Thyroid gland (tissue), 4 donors: ENCODE measurements at regions not wholly inside any gene's neighbourhood (a gene's known extent, or its start where the extent isn't known, plus 50 kb on each side); places are given as distances from the start of the nearest gene placed in this dataset.

Source experiments
- DNase-seq, 2 donors: peaks; one replicate each; pipeline ENCODE4 v3.0.0-alpha.2; 2019
- H3K27ac ChIP-seq, 3 donors: fragments of 200-600 bp; sonication (generic); 1 replicate in 2 of 3; 2 replicates in 1 of 3; pipeline ENCODE4 v1.5.1; 2016 to 2019; ENCODE audit warnings: mild to moderate bottlenecking in 1 of 3, moderate library complexity in 1 of 3
- H3K27me3 ChIP-seq: fragments of 200-600 bp; sonication (generic); one replicate; pipeline ENCODE4 v1.5.1; 2019
- H3K36me3 ChIP-seq, 2 donors: fragments of 200-600 bp; sonication (generic); one replicate each; pipeline ENCODE4 v1.5.1; 2016 to 2019
- H3K4me1 ChIP-seq, 2 donors: fragments of 200-600 bp; sonication (generic); one replicate each; pipeline ENCODE4 v1.5.1; 2017 to 2019
- H3K4me3 ChIP-seq, 3 donors: fragments of 200-600 bp; sonication (generic); replicated peaks in 1 of 3; 1 replicate in 2 of 3; 2 replicates in 1 of 3; pipeline ENCODE4 v1.5.1; 2016; ENCODE audit warnings: mild to moderate bottlenecking in 1 of 3
- H3K9me3 ChIP-seq: fragments of 200-600 bp; sonication (generic); one replicate; pipeline ENCODE4 v1.5.1; 2017
- CTCF ChIP-seq, 6 experiments: fragments of 200-600 bp in 3 of 6; fragments of 450-650 bp in 3 of 6; sonication (generic) in 3 of 6; IDR thresholded peaks; one replicate each; pipeline ENCODE4 v1.5.1; 2016 to 2019; ENCODE audit warnings: antibody characterized with exemption in 6 of 6, mild to moderate bottlenecking in 2 of 6, inconsistent platforms in 1 of 6, moderate library complexity in 1 of 6
- POLR2A ChIP-seq, 2 donors: fragments of 450-650 bp; IDR thresholded peaks; one replicate each; pipeline ENCODE4 v1.6.1; 2017; ENCODE audit warnings: antibody characterized with exemption in 2 of 2, mild to moderate bottlenecking in 2 of 2, moderate library complexity in 1 of 2
- WGBS, 2 donors: methylation state at CpG; one replicate each; pipeline ENCODE4 v1.1.5; 2017; 5-methylcytosine and 5-hydroxymethylcytosine counted together
- intact Hi-C: fragments of 100-400 bp; cut with DNase I; formaldehyde crosslinking; loops from one replicate; pipeline ENCODE4 v1.15.1; 2023

GRCh38 chr2:53051157-53051556, 716.4 kb upstream of the CHAC2 start:
- Histone ChIP-seq H3K9me3 (no peaks in the 10 kb centered on the region), H3K4me1 (no peaks in the 10 kb centered on the region), H3K27ac (no peak overlapping the region), H3K36me3 (no peaks in the 10 kb centered on the region), H3K27me3 (no peaks in the 10 kb centered on the region), H3K4me3 (no peak overlapping the region)
- intact Hi-C loops, result no loop called here
- no peak for TF ChIP-seq CTCF (IDR thresholded peaks at IDR 0.05)
- no peak for TF ChIP-seq POLR2A (IDR thresholded peaks at IDR 0.05)
- no peak for DNase-seq

DNA sequence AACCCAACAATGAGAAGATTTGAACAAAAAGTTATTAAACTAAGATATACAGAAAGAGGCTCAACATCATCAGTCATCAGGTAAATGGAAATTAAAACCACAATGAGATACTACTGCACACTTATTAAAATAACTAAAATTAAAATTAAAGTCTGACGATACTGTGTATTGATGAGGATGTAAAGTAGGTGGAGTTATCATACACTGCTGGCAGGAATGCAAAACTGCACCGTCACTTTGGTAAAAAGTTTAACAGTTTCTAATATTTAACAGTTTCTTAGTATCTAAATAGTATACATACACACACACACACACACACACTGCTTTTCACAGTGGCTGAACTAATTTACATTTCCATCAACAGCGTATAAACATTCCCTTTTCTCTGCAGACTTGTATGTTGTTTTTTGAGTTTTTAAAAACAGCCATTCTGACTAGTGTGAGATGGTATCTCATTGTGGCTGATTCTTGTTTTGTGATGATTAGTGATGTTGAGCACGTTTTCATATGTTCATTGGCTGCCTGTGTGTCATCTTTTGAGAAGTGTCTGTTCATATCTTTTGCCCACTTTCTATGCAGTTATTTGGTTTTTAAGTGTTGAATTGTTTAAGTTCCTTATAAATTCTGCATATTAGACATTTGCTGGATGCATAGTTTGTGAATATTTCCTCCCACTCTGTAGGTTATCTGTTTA, 726.9 kb upstream of the CHAC2 start:
- no peaks in the 10 kb centered on the region for H3K36me3 ChIP-seq
- H3K4me3 ChIP-seq, result no peak overlapping the region
- no peaks in the 10 kb centered on the region for H3K9me3 ChIP-seq
- TF ChIP-seq CTCF (IDR thresholded peaks at IDR 0.05) (no peak), POLR2A (IDR thresholded peaks at IDR 0.05) (no peak)
- no peaks in the 10 kb centered on the region for H3K27me3 ChIP-seq
- intact Hi-C loops, result no loop called here
- DNase-seq, result no peak
- no peaks in the 10 kb centered on the region for H3K4me1 ChIP-seq
- 74 to 77% methylated on average over 4 of the region's 4 CpGs for WGBS, 2 donors
- H3K27ac ChIP-seq, result no peak overlapping the region

DNA sequence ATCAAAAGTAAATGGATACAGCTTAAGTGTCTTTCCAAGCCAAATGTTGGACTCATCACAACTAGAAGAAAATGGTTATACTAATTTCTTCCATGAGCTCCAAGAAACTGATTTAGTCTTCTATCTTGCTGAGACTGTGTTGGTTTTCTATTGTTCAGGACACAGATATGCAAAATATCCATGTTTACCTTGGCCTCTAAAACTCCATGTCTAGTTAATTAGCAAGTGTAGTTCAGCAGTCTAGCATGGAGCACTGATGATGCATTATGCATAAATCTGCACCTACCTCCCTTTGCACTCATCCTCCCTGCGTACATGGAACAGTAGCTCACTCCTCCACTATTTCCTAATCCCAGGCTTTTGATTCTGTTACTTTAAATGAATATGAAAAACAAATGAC, 731.4 kb upstream of the CHAC2 start:
- Histone ChIP-seq H3K36me3 (no peaks in the 10 kb centered on the region), H3K27me3 (no peaks in the 10 kb centered on the region), H3K4me3 (no peak overlapping the region), H3K27ac (no peak overlapping the region), H3K4me1 (no peaks in the 10 kb centered on the region), H3K9me3 (no peaks in the 10 kb centered on the region)
- intact Hi-C loops, result no loop called here
- no peak for DNase-seq
- TF ChIP-seq CTCF (IDR thresholded peaks at IDR 0.05) (no peak), POLR2A (IDR thresholded peaks at IDR 0.05) (no peak)
- WGBS, 2 donors, result 83 to 85% methylated on average over 1 of the region's 1 CpG

- Histone ChIP-seq H3K4me3 (no peak overlapping the region), H3K27me3 (no peaks in the 10 kb centered on the region), H3K4me1 (no peaks in the 10 kb centered on the region), H3K9me3 (no peaks in the 10 kb centered on the region), H3K36me3 (no peaks in the 10 kb centered on the region), H3K27ac (no peak overlapping the region)
- TF ChIP-seq CTCF (IDR thresholded peaks at IDR 0.05) (no peak), POLR2A (IDR thresholded peaks at IDR 0.05) (no peak)
- intact Hi-C loops, result no loop called here
- 77 to 80% methylated on average over 1 of the region's 1 CpG for WGBS, 2 donors
- no peak for DNase-seq
Observed at GRCh38 chr2:53035153-53035552, 732.5 kb upstream of the CHAC2 start.

DNA sequence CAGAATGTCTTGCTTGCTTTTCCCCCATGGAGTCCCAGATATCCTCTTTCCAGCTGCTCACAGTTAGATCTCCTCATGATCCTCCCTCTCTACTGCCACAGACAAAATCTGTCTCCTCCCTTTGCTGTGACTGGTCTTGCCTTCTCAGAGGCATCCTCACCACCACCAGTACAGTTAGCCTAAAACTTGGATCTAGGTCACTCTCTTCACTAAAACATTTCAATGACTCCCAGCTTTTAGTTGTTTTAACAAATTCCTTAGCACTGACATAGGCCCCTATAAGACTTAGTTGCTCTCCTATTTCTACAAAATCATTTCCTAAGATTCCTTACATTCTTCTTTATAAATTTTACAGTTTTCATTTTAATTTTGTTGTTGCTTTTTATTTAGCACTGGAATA, 734.2 kb upstream of the CHAC2 start:
- no peaks in the 10 kb centered on the region for H3K9me3 ChIP-seq
- H3K4me1 ChIP-seq, result no peaks in the 10 kb centered on the region
- H3K4me3 ChIP-seq, result no peak overlapping the region
- DNase-seq, result no peak
- no peak for TF ChIP-seq CTCF (IDR thresholded peaks at IDR 0.05)
- H3K27ac ChIP-seq, result no peak overlapping the region
- H3K27me3 ChIP-seq, result no peaks in the 10 kb centered on the region
- H3K36me3 ChIP-seq, result no peaks in the 10 kb centered on the region
- intact Hi-C loops, result no loop called here
